Brain microvascular endothelial cell (primary cell): ENCODE measurements at regions not wholly inside any gene's neighbourhood (a gene's known extent, or its start where the extent isn't known, plus 50 kb on each side); places are given as distances from the start of the nearest gene placed in this dataset.

Experiments
- DNase-seq: peaks from one replicate; pipeline ENCODE4 v3.0.0-alpha.2; 2020
- H3K27ac ChIP-seq: fragments of 250-450 bp; sonication (Bioruptor Pico); 2 replicates; pipeline ENCODE4 v1.5.1; 2020; ENCODE audit warnings: mild to moderate bottlenecking, moderate library complexity
- H3K27me3 ChIP-seq: fragments of 250-450 bp; sonication (Bioruptor Pico); replicated peaks from 2 replicates; pipeline ENCODE4 v1.5.1; 2020; ENCODE audit warnings: mild to moderate bottlenecking
- H3K36me3 ChIP-seq: fragments of 250-450 bp; sonication (Bioruptor Pico); replicated peaks from 2 replicates; pipeline ENCODE4 v1.5.1; 2020; ENCODE audit warnings: mild to moderate bottlenecking
- H3K4me3 ChIP-seq: 2 replicates; pipeline ENCODE4 v1.5.1; 2011; ENCODE audit warnings: low read depth, mild to moderate bottlenecking, control low read depth, low read length, moderate library complexity
- in situ Hi-C: cut with HindIII; loops from 2 replicates; pipeline ENCODE4 v1.10.0; 2017; ENCODE audit warnings: low sequenced_read_pairs, low pct_ligation_motif_present
- TF ChIP-seq, protein P1 (sequence below): IDR thresholded peaks from 2 replicates; pipeline ENCODE4 v1.5.1; 2011; ENCODE audit warnings: low read depth, mild to moderate bottlenecking, moderate library complexity, low read length, control low read depth, inconsistent platforms; ENCODE audit errors: missing control alignments

DNA sequence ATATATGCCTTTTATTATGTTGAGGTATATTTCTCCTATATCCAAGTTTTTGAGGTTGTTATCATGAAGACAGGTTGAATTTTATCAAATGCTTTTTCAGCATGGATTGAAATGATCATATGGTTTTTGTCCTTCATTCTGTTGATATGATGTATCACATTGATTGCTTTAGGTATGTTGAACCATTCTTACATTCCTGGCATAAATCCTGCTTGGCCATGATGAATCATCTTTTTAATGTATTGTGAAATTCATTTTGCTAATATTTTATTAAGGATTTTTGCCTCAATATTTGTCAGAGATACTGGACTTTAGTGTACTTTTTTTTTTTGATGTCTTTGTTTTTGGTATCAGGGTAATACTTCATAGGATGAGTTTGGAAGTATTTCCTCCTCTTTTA, 283.8 kb upstream of the C11orf87 start:
- DNase-seq, result peak; percentile 10
- TF ChIP-seq, protein P1, sequence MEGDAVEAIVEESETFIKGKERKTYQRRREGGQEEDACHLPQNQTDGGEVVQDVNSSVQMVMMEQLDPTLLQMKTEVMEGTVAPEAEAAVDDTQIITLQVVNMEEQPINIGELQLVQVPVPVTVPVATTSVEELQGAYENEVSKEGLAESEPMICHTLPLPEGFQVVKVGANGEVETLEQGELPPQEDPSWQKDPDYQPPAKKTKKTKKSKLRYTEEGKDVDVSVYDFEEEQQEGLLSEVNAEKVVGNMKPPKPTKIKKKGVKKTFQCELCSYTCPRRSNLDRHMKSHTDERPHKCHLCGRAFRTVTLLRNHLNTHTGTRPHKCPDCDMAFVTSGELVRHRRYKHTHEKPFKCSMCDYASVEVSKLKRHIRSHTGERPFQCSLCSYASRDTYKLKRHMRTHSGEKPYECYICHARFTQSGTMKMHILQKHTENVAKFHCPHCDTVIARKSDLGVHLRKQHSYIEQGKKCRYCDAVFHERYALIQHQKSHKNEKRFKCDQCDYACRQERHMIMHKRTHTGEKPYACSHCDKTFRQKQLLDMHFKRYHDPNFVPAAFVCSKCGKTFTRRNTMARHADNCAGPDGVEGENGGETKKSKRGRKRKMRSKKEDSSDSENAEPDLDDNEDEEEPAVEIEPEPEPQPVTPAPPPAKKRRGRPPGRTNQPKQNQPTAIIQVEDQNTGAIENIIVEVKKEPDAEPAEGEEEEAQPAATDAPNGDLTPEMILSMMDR, result no peak
- in situ Hi-C loops, result no loop called here

DNA sequence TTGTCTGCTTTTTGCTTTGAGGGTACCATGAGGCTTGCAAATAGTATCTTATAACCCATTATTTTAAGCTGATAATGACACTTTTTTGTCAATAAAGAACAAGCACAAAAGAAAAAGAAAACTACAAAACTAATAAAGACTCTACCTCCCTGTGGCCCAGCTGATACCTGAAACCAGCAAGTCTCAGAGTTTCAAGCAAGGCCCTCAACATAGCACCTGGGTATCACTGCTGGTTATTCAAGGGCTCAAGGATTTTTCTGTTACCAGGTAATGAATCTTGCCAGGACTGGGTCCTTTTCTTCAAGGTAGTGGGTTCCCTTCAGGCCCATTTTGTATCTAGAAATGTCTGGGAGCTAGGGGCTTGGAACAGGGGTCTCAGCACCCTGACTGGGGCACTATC, 281.6 kb upstream of the C11orf87 start:
- in situ Hi-C loops, result no loop called here
- no peaks in the 10 kb centered on the region for H3K36me3 ChIP-seq
- TF ChIP-seq, protein P1, result no peak
- no peaks in the 10 kb centered on the region for H3K27me3 ChIP-seq
- no peak overlapping the region for H3K27ac ChIP-seq
- DNase-seq, result no peak
- H3K4me3 ChIP-seq, result no peak overlapping the region

More for the DNA sequence above, 283.8 kb upstream of the C11orf87 start:
- Histone ChIP-seq H3K36me3 (no peaks in the 10 kb centered on the region), H3K27ac (no peak overlapping the region), H3K4me3 (no peak overlapping the region), H3K27me3 (no peaks in the 10 kb centered on the region)

DNA sequence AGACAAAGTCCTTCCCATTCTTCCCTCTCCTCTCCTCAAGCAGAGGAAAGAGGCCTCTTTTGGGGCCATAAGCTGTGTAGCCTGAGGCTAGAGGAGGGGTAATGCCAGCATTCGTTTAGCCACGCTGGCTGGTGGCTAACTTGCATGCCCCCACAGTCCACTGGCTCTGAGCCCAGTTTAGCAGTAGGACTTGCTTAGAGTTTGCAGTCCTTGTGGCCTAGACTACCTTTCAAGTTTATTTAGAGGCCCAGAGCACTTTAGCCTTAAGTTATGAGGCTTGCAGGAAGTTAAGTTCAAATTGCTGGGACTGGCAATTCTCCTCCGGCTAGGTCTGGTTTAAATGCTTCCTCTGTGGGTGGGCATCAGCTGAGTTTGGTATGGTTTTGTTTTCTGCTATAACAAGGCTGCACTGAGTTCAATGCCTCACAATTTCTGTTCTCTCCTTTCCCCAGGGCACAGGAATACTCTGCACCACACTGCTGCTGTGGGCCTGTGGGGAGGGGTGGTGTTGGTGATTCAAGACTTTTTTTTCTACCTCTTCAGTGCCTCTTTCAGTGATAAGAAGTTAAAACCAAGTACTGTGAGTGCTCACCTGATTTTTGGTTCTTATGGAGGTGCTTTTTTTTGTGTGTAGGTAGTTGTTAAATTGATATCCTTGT, 281.0 kb upstream of the C11orf87 start:
- in situ Hi-C loops, result no loop called here
- Histone ChIP-seq H3K27me3 (no peaks in the 10 kb centered on the region), H3K36me3 (no peaks in the 10 kb centered on the region), H3K27ac (no peak overlapping the region), H3K4me3 (no peak overlapping the region)
- DNase-seq, result no peak
- TF ChIP-seq, protein P1, result no peak

DNA sequence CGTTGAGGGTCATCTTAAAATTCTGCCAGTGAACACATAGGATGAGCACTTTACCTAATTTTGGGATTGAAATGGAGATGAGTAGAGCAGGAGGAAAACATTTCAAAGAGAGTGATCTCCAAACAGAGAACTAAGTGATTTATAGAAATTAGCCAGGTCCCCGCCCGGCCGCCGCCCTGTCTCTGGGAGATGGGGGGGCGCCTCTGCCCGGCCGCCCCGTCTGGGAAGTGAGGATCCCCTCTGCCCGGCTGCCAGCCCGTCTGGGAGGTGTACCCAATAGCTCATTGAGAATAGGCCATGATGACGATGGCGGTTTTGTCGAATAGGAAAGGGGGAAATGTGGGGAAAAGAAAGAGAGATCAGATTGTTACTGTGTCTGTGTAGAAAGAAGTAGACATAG, 276.7 kb upstream of the C11orf87 start:
- Histone ChIP-seq H3K27ac (no peak overlapping the region), H3K27me3 (no peaks in the 10 kb centered on the region), H3K36me3 (no peaks in the 10 kb centered on the region), H3K4me3 (no peak overlapping the region)
- DNase-seq, result no peak
- TF ChIP-seq, protein P1, result no peak
- in situ Hi-C loops, result no loop called here

DNA sequence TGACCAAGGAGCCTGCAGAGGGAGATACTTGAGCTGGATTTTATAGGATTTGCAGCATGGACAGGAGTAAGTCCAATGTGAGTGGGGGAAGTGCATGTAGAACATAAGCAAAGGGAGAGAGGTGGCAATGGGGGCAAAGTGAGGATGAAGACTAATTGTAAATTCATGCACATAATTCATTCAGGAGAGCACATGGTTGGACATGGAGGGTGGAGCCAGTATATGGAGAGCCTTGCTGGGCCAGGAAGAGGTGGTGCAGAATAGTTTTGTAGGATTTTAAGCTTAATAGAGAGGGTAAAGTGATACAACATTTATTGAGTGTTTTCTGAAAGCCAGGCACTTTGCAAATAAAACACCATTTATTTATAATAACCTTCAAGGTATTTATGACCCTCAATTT, 274.3 kb upstream of the C11orf87 start:
- Histone ChIP-seq H3K4me3 (no peak overlapping the region), H3K27me3 (no peaks in the 10 kb centered on the region), H3K36me3 (no peaks in the 10 kb centered on the region), H3K27ac (no peak overlapping the region)
- no peak for DNase-seq
- TF ChIP-seq, protein P1, result no peak
- in situ Hi-C loops, result no loop called here

DNA sequence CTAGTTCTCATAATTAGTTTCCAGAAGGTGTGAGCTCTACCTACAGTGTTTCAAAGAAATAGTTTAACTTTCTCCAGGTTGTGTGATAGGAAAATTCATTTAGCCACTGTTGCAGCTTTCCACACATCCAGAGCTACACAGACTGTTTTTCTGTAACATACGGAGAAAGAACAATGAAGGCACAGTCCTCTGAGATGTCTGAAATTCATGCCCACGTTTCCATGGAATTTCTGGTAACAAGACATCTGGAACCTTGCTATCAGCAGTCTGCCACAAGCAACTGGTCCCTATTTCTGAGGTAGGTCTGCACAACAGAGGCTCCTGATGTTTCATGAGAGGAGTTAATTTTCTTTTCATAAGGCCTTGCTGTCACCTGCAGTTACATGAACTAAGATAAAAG, 273.3 kb upstream of the C11orf87 start:
- H3K36me3 ChIP-seq, result no peaks in the 10 kb centered on the region
- in situ Hi-C loops, result no loop called here
- no peak overlapping the region for H3K4me3 ChIP-seq
- DNase-seq, result no peak
- TF ChIP-seq, protein P1, result no peak
- no peak overlapping the region for H3K27ac ChIP-seq
- no peaks in the 10 kb centered on the region for H3K27me3 ChIP-seq
